HL-60 (cell line): ENCODE measurements at regions not wholly inside any gene's neighbourhood (a gene's known extent, or its start where the extent isn't known, plus 50 kb on each side); places are given as distances from the start of the nearest gene placed in this dataset.

ENCODE experiments used
- DNase-seq, 2 experiments: peaks; one replicate each; pipeline ENCODE4 v3.0.0-alpha.2; 2010 to 2020; ENCODE audit warnings: low read depth in 1 of 2, low spot score in 1 of 2
- H3K27ac ChIP-seq: fragments of 250-450 bp; sonication (Bioruptor Pico); replicated peaks from 2 replicates; pipeline ENCODE4 v1.5.1; 2020; ENCODE audit warnings: mild to moderate bottlenecking, moderate library complexity
- H3K27me3 ChIP-seq: fragments of 250-450 bp; sonication (Bioruptor Pico); 2 replicates; pipeline ENCODE4 v1.5.1; 2021; ENCODE audit warnings: mild to moderate bottlenecking, moderate library complexity; ENCODE audit not compliant: insufficient read depth, poor library complexity, severe bottlenecking
- H3K4me3 ChIP-seq: replicated peaks from 2 replicates; pipeline ENCODE4 v1.5.1; 2011; ENCODE audit warnings: mild to moderate bottlenecking, control low read depth, low read length; ENCODE audit not compliant: insufficient read depth
- GABPA ChIP-seq: IDR thresholded peaks from 2 replicates; pipeline ENCODE4 v1.6.1; 2012; ENCODE audit warnings: low read depth
- POLR2AphosphoS5 ChIP-seq: IDR thresholded peaks from 2 replicates; pipeline ENCODE4 v1.6.1; 2012; ENCODE audit warnings: low read depth
- SPI1 ChIP-seq: IDR thresholded peaks from 2 replicates; pipeline ENCODE4 v1.6.1; 2012; ENCODE audit warnings: low read depth, mild to moderate bottlenecking, borderline replicate concordance
- TF ChIP-seq, protein P1 (sequence below): IDR thresholded peaks from 2 replicates; pipeline ENCODE4 v1.6.1; 2012; ENCODE audit warnings: low read depth; ENCODE audit not compliant: insufficient replicate concordance
- TF ChIP-seq, protein P2 (sequence below): IDR thresholded peaks from one replicate; pipeline ENCODE4 v1.5.1; 2011; ENCODE audit warnings: low read length, control low read depth, inconsistent platforms; ENCODE audit not compliant: insufficient read depth

DNA sequence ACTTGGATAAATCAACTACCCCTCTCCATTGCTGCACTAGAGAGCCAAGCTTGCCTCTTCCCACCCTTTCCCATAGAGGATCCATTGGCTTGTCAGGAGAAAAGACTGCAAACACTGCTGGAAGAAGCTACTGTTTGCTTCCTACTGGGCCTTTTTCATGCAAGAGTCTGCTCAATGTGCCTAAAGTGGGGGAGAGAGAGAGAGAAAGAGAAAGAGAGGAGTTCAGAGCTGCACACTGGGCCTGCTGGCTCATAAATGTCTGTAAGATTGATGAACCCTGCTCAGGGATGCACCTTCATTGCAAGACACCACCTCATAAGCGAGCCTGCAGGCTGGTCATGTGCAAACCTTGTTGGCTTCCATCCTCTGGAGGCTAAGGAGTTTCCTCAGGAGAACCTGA lies 269.4 kb downstream of the ZNF608 start:
- DNase-seq: no peak

DNA sequence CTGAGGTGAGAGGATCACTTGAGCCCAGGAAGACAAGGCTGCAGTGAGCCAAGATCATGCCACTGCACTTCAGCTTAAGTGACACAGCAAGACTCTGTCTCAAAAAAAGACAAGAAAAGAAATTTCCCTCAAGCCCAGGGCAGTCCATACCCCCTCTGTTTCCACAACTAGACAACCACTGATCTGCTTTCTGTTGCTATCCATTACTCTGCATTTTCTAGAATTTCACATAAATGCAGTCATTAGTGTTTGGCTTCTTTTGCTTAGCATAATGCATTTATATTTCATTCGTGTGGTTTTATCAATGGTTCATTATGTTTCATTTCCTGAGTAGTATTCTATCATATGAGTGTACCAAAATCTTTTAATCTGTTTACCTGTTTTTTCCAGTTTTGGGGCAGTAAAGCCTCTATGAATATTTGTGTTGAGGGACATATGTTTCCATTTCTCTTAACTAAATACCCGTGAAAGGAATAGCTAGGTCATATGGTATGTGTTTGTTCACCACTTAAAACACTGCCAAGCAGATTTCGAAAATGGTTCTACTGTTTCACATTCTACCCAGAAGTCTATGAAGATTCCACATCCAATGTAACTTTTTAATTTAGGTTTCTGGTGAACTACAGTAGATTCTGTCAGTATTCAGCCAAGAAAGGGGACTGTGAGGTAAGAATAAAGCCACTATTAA lies 271.8 kb downstream of the ZNF608 start:
- no peak overlapping the region for H3K27ac ChIP-seq
- no peak for TF ChIP-seq GABPA
- TF ChIP-seq, protein P1, sequence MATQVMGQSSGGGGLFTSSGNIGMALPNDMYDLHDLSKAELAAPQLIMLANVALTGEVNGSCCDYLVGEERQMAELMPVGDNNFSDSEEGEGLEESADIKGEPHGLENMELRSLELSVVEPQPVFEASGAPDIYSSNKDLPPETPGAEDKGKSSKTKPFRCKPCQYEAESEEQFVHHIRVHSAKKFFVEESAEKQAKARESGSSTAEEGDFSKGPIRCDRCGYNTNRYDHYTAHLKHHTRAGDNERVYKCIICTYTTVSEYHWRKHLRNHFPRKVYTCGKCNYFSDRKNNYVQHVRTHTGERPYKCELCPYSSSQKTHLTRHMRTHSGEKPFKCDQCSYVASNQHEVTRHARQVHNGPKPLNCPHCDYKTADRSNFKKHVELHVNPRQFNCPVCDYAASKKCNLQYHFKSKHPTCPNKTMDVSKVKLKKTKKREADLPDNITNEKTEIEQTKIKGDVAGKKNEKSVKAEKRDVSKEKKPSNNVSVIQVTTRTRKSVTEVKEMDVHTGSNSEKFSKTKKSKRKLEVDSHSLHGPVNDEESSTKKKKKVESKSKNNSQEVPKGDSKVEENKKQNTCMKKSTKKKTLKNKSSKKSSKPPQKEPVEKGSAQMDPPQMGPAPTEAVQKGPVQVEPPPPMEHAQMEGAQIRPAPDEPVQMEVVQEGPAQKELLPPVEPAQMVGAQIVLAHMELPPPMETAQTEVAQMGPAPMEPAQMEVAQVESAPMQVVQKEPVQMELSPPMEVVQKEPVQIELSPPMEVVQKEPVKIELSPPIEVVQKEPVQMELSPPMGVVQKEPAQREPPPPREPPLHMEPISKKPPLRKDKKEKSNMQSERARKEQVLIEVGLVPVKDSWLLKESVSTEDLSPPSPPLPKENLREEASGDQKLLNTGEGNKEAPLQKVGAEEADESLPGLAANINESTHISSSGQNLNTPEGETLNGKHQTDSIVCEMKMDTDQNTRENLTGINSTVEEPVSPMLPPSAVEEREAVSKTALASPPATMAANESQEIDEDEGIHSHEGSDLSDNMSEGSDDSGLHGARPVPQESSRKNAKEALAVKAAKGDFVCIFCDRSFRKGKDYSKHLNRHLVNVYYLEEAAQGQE: no peak
- TF ChIP-seq, protein P2, sequence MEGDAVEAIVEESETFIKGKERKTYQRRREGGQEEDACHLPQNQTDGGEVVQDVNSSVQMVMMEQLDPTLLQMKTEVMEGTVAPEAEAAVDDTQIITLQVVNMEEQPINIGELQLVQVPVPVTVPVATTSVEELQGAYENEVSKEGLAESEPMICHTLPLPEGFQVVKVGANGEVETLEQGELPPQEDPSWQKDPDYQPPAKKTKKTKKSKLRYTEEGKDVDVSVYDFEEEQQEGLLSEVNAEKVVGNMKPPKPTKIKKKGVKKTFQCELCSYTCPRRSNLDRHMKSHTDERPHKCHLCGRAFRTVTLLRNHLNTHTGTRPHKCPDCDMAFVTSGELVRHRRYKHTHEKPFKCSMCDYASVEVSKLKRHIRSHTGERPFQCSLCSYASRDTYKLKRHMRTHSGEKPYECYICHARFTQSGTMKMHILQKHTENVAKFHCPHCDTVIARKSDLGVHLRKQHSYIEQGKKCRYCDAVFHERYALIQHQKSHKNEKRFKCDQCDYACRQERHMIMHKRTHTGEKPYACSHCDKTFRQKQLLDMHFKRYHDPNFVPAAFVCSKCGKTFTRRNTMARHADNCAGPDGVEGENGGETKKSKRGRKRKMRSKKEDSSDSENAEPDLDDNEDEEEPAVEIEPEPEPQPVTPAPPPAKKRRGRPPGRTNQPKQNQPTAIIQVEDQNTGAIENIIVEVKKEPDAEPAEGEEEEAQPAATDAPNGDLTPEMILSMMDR: no peak
- no peak for TF ChIP-seq SPI1
- TF ChIP-seq POLR2AphosphoS5: no peak

More for the DNA sequence above, 269.4 kb downstream of the ZNF608 start:
- no peaks in the 10 kb centered on the region for H3K27me3 ChIP-seq
- no peak overlapping the region for H3K4me3 ChIP-seq
- TF ChIP-seq, protein P1: no peak
- TF ChIP-seq GABPA (no peak), SPI1 (no peak), POLR2AphosphoS5 (no peak)
- TF ChIP-seq, protein P2: no peak
- H3K27ac ChIP-seq: no peak overlapping the region

GRCh38 chr5:124468671-124469411 lies 277.6 kb downstream of the ZNF608 start:
- TF ChIP-seq POLR2AphosphoS5: no peak
- Histone ChIP-seq H3K27ac (no peak overlapping the region), H3K27me3 (no peaks in the 10 kb centered on the region), H3K4me3 (no peak overlapping the region)
- no peak for DNase-seq

More for the DNA sequence above, 271.8 kb downstream of the ZNF608 start:
- H3K27me3 ChIP-seq: no peaks in the 10 kb centered on the region
- DNase-seq: no peak
- no peak overlapping the region for H3K4me3 ChIP-seq

- no peaks in the 10 kb centered on the region for H3K27me3 ChIP-seq
Measured at GRCh38 chr5:124467745-124468144, 278.7 kb downstream of the ZNF608 start.

More at GRCh38 chr5:124467745-124468144, 278.7 kb downstream of the ZNF608 start:
- DNase-seq: no peak
- Histone ChIP-seq H3K27ac (no peak overlapping the region), H3K4me3 (no peak overlapping the region)
- TF ChIP-seq SPI1 (no peak), GABPA (no peak), POLR2AphosphoS5 (no peak)
- TF ChIP-seq, protein P2: no peak
